Suprapubic skin (tissue), 4 donors: ENCODE measurements at regions not wholly inside any gene's neighbourhood (a gene's known extent, or its start where the extent isn't known, plus 50 kb on each side); places are given as distances from the start of the nearest gene placed in this dataset.
"Not testable (repeated sequence)": the region's sequence is repeated elsewhere in the genome, so short reads cannot be mapped to it uniquely, and the experiment has no call there.

ENCODE experiments used
- DNase-seq, 2 donors: peaks; one replicate each; pipeline ENCODE4 v3.0.0-alpha.2; 2019; ENCODE audit warnings: low spot score in 2 of 2
- H3K27ac ChIP-seq: fragments of 200-600 bp; sonication (generic); one replicate; pipeline ENCODE4 v1.5.1; 2019
- H3K27me3 ChIP-seq: fragments of 200-600 bp; sonication (generic); one replicate; pipeline ENCODE4 v1.5.1; 2019
- H3K36me3 ChIP-seq: fragments of 200-600 bp; sonication (generic); one replicate; pipeline ENCODE4 v1.5.1; 2019
- H3K4me1 ChIP-seq: fragments of 200-600 bp; sonication (generic); one replicate; pipeline ENCODE4 v1.5.1; 2019
- H3K4me3 ChIP-seq: fragments of 200-600 bp; sonication (generic); one replicate; pipeline ENCODE4 v1.5.1; 2019; ENCODE audit warnings: mild to moderate bottlenecking
- H3K9me3 ChIP-seq: fragments of 200-600 bp; sonication (generic); one replicate; pipeline ENCODE4 v1.5.1; 2019
- EP300 ChIP-seq: sonication (generic); formaldehyde crosslinking; IDR thresholded peaks from one replicate; pipeline ENCODE4 v1.6.1; 2017; ENCODE audit warnings: antibody characterized with exemption
- POLR2A ChIP-seq, 2 donors: fragments of 450-650 bp; IDR thresholded peaks; one replicate each; pipeline ENCODE4 v1.6.1; 2017; ENCODE audit warnings: antibody characterized with exemption in 2 of 2, mild to moderate bottlenecking in 2 of 2, moderate library complexity in 2 of 2
- POLR2AphosphoS5 ChIP-seq, 3 donors: sonication (generic); formaldehyde crosslinking; IDR thresholded peaks; one replicate each; pipeline ENCODE4 v1.6.1; 2017; ENCODE audit warnings: antibody characterized with exemption in 3 of 3
- WGBS: methylation state at CpG from one replicate; pipeline ENCODE4 v1.1.5; 2018; 5-methylcytosine and 5-hydroxymethylcytosine counted together
- TF ChIP-seq, protein P1 (sequence below), 2 donors: fragments of 200-600 bp in 1 of 2; fragments of 450-650 bp in 1 of 2; sonication (generic) in 1 of 2; IDR thresholded peaks; one replicate each; pipeline ENCODE4 v1.5.1; 2016 to 2019; ENCODE audit warnings: antibody characterized with exemption in 2 of 2, mild to moderate bottlenecking in 1 of 2, moderate library complexity in 1 of 2

DNA sequence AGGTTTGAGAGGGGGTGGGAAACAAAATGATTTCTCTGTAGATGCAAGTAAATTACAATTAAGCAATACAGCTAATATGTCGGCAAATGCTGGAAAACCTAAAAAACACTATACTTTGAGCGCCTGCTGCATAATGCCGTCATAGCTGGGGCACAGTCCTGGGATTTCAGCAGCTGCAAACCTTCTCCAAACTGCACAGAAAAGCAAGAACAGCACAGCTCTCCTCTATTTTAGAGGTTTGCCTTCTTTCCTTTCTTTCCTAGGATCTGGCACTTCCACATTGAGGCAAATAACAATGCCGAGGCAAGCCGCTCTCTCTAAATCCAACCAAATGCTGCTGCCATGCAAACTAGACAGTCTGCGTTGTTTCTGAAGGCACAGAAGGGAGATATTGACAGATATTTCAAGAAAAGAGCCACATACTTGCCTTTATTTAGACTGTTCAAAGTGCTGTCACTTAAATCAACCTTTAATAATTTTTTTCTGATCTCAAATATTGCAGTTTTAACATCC lies 287.1 kb upstream of the G2E3 start:
- WGBS, result 90% methylated on average over 6 of the region's 6 CpGs
- TF ChIP-seq, protein P1, sequence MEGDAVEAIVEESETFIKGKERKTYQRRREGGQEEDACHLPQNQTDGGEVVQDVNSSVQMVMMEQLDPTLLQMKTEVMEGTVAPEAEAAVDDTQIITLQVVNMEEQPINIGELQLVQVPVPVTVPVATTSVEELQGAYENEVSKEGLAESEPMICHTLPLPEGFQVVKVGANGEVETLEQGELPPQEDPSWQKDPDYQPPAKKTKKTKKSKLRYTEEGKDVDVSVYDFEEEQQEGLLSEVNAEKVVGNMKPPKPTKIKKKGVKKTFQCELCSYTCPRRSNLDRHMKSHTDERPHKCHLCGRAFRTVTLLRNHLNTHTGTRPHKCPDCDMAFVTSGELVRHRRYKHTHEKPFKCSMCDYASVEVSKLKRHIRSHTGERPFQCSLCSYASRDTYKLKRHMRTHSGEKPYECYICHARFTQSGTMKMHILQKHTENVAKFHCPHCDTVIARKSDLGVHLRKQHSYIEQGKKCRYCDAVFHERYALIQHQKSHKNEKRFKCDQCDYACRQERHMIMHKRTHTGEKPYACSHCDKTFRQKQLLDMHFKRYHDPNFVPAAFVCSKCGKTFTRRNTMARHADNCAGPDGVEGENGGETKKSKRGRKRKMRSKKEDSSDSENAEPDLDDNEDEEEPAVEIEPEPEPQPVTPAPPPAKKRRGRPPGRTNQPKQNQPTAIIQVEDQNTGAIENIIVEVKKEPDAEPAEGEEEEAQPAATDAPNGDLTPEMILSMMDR (IDR thresholded peaks at IDR 0.05), result no peak
- peaks cover 5% of the 10 kb centered on the region for H3K27me3 ChIP-seq
- H3K36me3 ChIP-seq, result no peaks in the 10 kb centered on the region
- no peaks in the 10 kb centered on the region for H3K9me3 ChIP-seq
- no peak overlapping the region for H3K4me3 ChIP-seq
- no peak overlapping the region for H3K27ac ChIP-seq
- DNase-seq, result no peak
- H3K4me1 ChIP-seq, result peaks cover 6% of the 10 kb centered on the region

GRCh38 chr14:30272848-30273832 lies 285.8 kb upstream of the G2E3 start:
- peaks cover 6% of the 10 kb centered on the region for H3K4me1 ChIP-seq
- no peak for DNase-seq
- H3K36me3 ChIP-seq, result no peaks in the 10 kb centered on the region
- 78% methylated on average over 14 of the region's 14 CpGs for WGBS
- no peak overlapping the region for H3K4me3 ChIP-seq
- H3K27ac ChIP-seq, result no peak overlapping the region
- TF ChIP-seq POLR2AphosphoS5 (IDR thresholded peaks at IDR 0.05) (no peak), POLR2A (IDR thresholded peaks at IDR 0.05) (no peak), EP300 (no peak)
- TF ChIP-seq, protein P1 (IDR thresholded peaks at IDR 0.05), result no peak
- no peaks in the 10 kb centered on the region for H3K9me3 ChIP-seq
- H3K27me3 ChIP-seq, result peaks cover 5% of the 10 kb centered on the region

- Histone ChIP-seq H3K27me3 (peaks cover 2% of the 10 kb centered on the region), H3K4me1 (peaks cover 4% of the 10 kb centered on the region), H3K36me3 (no peaks in the 10 kb centered on the region), H3K9me3 (no peaks in the 10 kb centered on the region), H3K4me3 (no peak overlapping the region), H3K27ac (no peak overlapping the region)
- no peak for DNase-seq
- 89% methylated on average over 3 of the region's 3 CpGs for WGBS
- TF ChIP-seq POLR2A (IDR thresholded peaks at IDR 0.05) (no peak), EP300 (no peak), POLR2AphosphoS5 (IDR thresholded peaks at IDR 0.05) (no peak)
- TF ChIP-seq, protein P1 (IDR thresholded peaks at IDR 0.05), result no peak
These were observed 283.4 kb upstream of the G2E3 start for GRCh38 chr14:30275604-30276003.

- Histone ChIP-seq H3K36me3 (no peaks in the 10 kb centered on the region), H3K4me1 (no peaks in the 10 kb centered on the region), H3K27me3 (peaks cover 2% of the 10 kb centered on the region), H3K4me3 (no peak overlapping the region), H3K27ac (no peak overlapping the region), H3K9me3 (no peaks in the 10 kb centered on the region)
- no peak for DNase-seq
- 83% methylated on average over 2 of the region's 2 CpGs for WGBS
- TF ChIP-seq, protein P1 (IDR thresholded peaks at IDR 0.05), result no peak
- TF ChIP-seq EP300, result no peak
- no peak for TF ChIP-seq POLR2AphosphoS5 (IDR thresholded peaks at IDR 0.05)
- TF ChIP-seq POLR2A (IDR thresholded peaks at IDR 0.05), result no peak
These were observed 281.7 kb upstream of the G2E3 start for GRCh38 chr14:30277268-30277667.

DNA sequence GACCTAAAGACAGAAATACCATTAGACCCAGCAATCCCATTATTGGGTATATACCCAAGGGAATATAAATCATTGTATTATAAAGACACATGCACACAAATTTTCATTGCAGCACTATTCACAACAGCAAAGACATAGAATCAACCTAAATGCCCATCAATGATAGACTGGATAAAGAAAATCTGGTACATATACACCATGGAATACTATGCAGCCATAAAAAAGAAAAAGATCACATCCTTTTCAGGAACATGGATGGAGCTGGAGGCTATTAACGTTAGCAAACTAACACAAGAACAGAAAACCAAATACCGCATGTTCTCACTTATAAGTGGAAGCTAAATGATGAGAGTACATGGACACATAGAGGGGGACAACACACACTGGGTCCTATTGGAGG lies 280.1 kb upstream of the G2E3 start:
- H3K27me3 ChIP-seq, H3K27ac ChIP-seq, H3K36me3 ChIP-seq, H3K4me1 ChIP-seq, H3K4me3 ChIP-seq, DNase-seq, H3K9me3 ChIP-seq: not testable (repeated sequence)
- 82% methylated on average over 2 of the region's 2 CpGs for WGBS
